ENCODE measurements at regions not wholly inside any gene's neighbourhood (a gene's known extent, or its start where the extent isn't known, plus 50 kb on each side); places are given as distances from the start of the nearest gene placed in this dataset. TPM values are rescaled to one million over a fixed set of nuclear protein-coding genes. Genes with fewer than 3 reads are reported as not detected.

Small RNAs in the stretch of these regions (microRNA-seq; reads per million reads assigned to microRNA genes)
- gene MIR4435-2 (ENCODE audit: borderline microRNAs expressed): not detected
